Stimulated activated naive CD8-positive, alpha-beta T cell treated with anti-CD3 and anti-CD28 coated beads, Interleukin-15, amount 100 ng/mL, for 72 hours (primary cell): ENCODE measurements at regions not wholly inside any gene's neighbourhood (a gene's known extent, or its start where the extent isn't known, plus 50 kb on each side); places are given as distances from the start of the nearest gene placed in this dataset.

ENCODE experiments used
- ATAC-seq: fragments of 150-1000 bp; cut with Tn5 transposase; 2 replicates; pipeline ENCODE4 v1.10.0; 2021; ENCODE audit warnings: mild to moderate bottlenecking, moderate library complexity
- DNase-seq, 2 donors: peaks; one replicate each; pipeline ENCODE4 v3.0.0; 2021 to 2022
- H3K27ac Mint-ChIP-seq, 2 donors: one replicate each; pipeline ENCODE4 v1.8.0; 2022; ENCODE audit warnings: mild to moderate bottlenecking in 2 of 2, mixed read lengths in 2 of 2, moderate library complexity in 2 of 2
- H3K27me3 Mint-ChIP-seq: one replicate; pipeline ENCODE4 v1.8.0; 2022; ENCODE audit warnings: mixed read lengths
- H3K4me1 Mint-ChIP-seq: one replicate; pipeline ENCODE4 v1.8.0; 2022; ENCODE audit warnings: mild to moderate bottlenecking, mixed read lengths
- H3K4me3 Mint-ChIP-seq, 2 donors: one replicate each; pipeline ENCODE4 v1.8.0; 2022; ENCODE audit warnings: mild to moderate bottlenecking in 2 of 2, mixed read lengths in 2 of 2, moderate library complexity in 1 of 2
- H3K9me3 Mint-ChIP-seq, 2 donors: one replicate each; pipeline ENCODE4 v1.8.0; 2022; ENCODE audit warnings: mixed read lengths in 2 of 2

DNA sequence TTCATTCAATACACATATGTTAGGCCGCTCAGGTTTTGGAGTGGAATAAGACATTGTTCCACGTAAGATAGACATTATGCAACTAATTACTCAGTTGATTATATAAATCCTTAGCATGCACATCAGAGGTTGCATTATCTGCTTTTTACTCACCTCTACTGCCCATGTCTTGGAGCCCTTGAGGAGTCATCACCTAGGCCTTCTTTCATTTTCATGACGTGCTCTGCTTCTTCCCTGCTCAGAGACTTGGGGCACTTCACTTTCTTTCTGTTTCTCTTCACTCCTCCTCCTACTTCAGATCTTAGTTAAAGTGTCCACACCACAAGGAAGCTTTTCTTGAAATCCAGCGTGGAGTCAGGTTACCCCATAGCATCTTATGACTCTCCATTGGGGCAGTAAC is 241.1 kb downstream of the TLR4 start:
- no peaks in the 10 kb centered on the region for H3K27me3 Mint-ChIP-seq
- no peak overlapping the region for H3K27ac Mint-ChIP-seq
- no peak for ATAC-seq
- no peaks in the 10 kb centered on the region for H3K4me1 Mint-ChIP-seq
- H3K9me3 Mint-ChIP-seq, result peaks cover 0 to 5% of the 10 kb centered on the region in 2 donors
- DNase-seq, result no peak
- no peak overlapping the region for H3K4me3 Mint-ChIP-seq

DNA sequence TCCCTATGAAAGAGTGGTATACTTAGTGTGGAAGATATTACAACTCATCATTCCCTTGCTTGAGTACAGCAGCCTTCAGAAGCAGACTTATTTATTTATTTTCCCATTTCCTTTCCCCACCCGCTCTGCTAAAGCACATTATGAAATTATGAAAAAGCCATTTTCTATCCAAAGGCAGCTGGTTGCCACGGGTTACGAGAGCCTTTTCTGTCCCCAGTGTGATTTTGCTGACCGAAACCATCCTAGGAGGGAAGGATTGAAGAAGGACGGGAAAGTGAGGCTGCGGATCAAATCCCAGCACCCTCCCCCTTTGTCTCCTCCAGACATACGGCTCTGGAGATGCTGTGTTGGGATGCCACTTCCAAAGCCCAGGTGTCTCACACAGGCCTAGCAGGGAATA is 246.9 kb downstream of the TLR4 start:
- ATAC-seq, result no peak
- Mint-ChIP-seq H3K9me3 (no peaks in the 10 kb centered on the region), H3K27ac (no peak overlapping the region), H3K27me3 (no peaks in the 10 kb centered on the region), H3K4me1 (no peaks in the 10 kb centered on the region), H3K4me3 (no peak overlapping the region)
- no peak for DNase-seq

DNA sequence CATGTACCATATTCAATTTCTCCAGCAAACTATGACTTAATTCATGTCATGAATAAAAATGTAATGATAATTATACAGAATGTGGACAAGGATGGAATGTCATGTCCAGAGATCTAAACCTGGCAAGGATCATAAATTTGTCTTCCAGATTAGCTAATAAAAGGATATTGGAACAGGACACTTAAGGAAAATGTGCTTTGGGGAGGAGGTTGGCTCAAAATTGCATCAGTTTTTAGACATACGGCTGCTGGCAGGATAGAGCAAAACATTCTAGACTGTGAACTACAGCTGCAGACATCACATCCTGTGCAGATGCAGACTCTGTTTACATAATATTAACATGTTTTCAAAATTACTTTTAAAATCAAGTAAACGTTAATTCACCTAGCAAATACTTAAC is 248.4 kb downstream of the TLR4 start:
- H3K4me3 Mint-ChIP-seq, result no peak overlapping the region
- H3K9me3 Mint-ChIP-seq, result no peaks in the 10 kb centered on the region
- H3K27me3 Mint-ChIP-seq, result no peaks in the 10 kb centered on the region
- H3K4me1 Mint-ChIP-seq, result no peaks in the 10 kb centered on the region
- DNase-seq (no peak), ATAC-seq (no peak)
- no peak overlapping the region for H3K27ac Mint-ChIP-seq

DNA sequence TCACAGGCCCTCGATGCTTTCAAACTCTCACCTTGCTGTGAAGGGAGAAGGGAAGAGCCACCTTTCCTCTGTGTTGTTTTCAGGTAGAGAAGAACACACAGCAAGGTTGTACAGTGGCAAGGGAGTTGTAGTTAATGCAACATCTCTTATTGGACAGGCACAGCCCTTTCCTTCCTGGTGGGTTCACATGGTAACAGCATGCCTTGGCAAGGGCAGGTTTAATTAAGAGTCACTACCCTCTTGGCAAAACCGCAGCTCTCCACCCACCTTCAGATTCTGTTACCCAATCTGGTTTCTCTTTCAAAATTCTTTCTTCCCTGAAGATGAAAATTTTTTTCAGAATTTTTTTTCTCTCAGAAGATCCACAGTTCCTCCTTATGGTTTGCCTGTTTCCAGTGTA is 253.1 kb downstream of the TLR4 start:
- H3K9me3 Mint-ChIP-seq, result no peaks in the 10 kb centered on the region
- no peak overlapping the region for H3K27ac Mint-ChIP-seq
- no peak overlapping the region for H3K4me3 Mint-ChIP-seq
- no peaks in the 10 kb centered on the region for H3K4me1 Mint-ChIP-seq
- ATAC-seq (no peak), DNase-seq (no peak)
- H3K27me3 Mint-ChIP-seq, result no peaks in the 10 kb centered on the region

- DNase-seq (no peak), ATAC-seq (no peak)
- Mint-ChIP-seq H3K27ac (no peak overlapping the region), H3K9me3 (no peaks in the 10 kb centered on the region), H3K27me3 (no peaks in the 10 kb centered on the region), H3K4me1 (no peaks in the 10 kb centered on the region), H3K4me3 (no peak overlapping the region)
Measured at GRCh38 chr9:117958726-117959125, 254.5 kb downstream of the TLR4 start.

GRCh38 chr9:117963493-117964090 is 259.4 kb downstream of the TLR4 start:
- no peak for DNase-seq
- peaks cover 8% of the 10 kb centered on the region for H3K27me3 Mint-ChIP-seq
- H3K4me3 Mint-ChIP-seq, result no peak overlapping the region
- no peaks in the 10 kb centered on the region for H3K4me1 Mint-ChIP-seq
- H3K9me3 Mint-ChIP-seq, result peaks cover 0 to 12% of the 10 kb centered on the region in 2 donors
- no peak overlapping the region for H3K27ac Mint-ChIP-seq
- ATAC-seq, result no peak

- Mint-ChIP-seq H3K9me3 (peaks cover 0 to 14% of the 10 kb centered on the region in 2 donors), H3K4me3 (no peak overlapping the region), H3K27me3 (peaks cover 8% of the 10 kb centered on the region), H3K4me1 (no peaks in the 10 kb centered on the region), H3K27ac (no peak overlapping the region)
- DNase-seq (no peak), ATAC-seq (no peak)
Measured at GRCh38 chr9:117970276-117971050, 266.3 kb downstream of the TLR4 start.

DNA sequence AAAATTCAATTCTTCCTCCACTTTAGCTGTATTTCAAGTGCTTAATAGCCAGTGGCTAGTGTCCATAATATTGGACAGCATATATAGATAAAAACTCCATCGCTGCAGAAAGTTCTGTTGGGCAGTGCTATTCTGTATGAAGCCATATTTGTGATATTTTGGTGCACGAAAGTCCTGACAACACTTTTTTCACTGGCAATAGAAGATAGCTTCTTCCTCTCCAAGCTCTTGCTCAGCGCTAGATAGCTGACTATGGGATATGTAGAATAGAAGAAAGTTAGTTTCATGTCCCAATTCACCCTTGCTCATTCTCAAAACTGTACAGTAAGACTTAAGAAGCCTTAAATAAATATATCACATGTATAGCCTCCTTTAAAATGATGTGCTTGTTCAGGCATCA is 269.9 kb downstream of the TLR4 start:
- Mint-ChIP-seq H3K27me3 (no peaks in the 10 kb centered on the region), H3K4me3 (no peak overlapping the region), H3K27ac (no peak overlapping the region), H3K4me1 (no peaks in the 10 kb centered on the region), H3K9me3 (peaks cover 4 to 6% of the 10 kb centered on the region in 2 donors)
- ATAC-seq (no peak), DNase-seq (no peak)

GRCh38 chr9:117979914-117980313 is 275.7 kb downstream of the TLR4 start:
- no peak overlapping the region for H3K27ac Mint-ChIP-seq
- H3K27me3 Mint-ChIP-seq, result no peaks in the 10 kb centered on the region
- ATAC-seq, result no peak
- H3K4me1 Mint-ChIP-seq, result no peaks in the 10 kb centered on the region
- peaks cover 4 to 13% of the 10 kb centered on the region in 2 donors for H3K9me3 Mint-ChIP-seq
- DNase-seq, result no peak
- H3K4me3 Mint-ChIP-seq, result no peak overlapping the region

- no peak for DNase-seq
- Mint-ChIP-seq H3K27ac (no peak overlapping the region), H3K4me3 (no peak overlapping the region), H3K9me3 (peaks cover 0 to 13% of the 10 kb centered on the region in 2 donors), H3K4me1 (no peaks in the 10 kb centered on the region), H3K27me3 (no peaks in the 10 kb centered on the region)
- ATAC-seq, result no peak
Measured at GRCh38 chr9:117987945-117988344, 283.7 kb downstream of the TLR4 start.

DNA sequence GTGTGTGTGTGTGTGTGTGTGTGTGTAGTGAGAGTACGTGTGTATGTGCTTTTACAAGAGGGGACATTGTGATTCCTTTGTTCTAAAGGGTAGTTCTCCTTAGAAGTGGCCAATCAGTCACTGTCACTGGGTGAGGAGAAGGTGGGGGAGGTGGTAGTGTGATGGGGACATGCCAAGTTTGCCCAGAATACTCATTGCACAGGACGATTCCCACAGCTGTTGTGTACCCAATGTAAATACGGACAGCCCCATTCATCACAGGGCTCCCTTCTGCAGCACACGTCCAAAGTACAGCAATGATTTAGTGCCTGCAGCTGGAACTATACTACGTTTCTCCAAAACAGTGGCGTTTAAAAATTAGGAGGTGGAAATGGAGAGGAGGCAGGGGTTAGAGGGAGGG is 287.8 kb downstream of the TLR4 start:
- Mint-ChIP-seq H3K9me3 (no peaks in the 10 kb centered on the region), H3K4me1 (no peaks in the 10 kb centered on the region), H3K27ac (no peak overlapping the region), H3K27me3 (no peaks in the 10 kb centered on the region), H3K4me3 (no peak overlapping the region)
- DNase-seq (no peak), ATAC-seq (no peak)

GRCh38 chr9:118000581-118000980 is 296.4 kb downstream of the TLR4 start:
- H3K4me3 Mint-ChIP-seq, result no peak overlapping the region
- DNase-seq (no peak), ATAC-seq (no peak)
- H3K27me3 Mint-ChIP-seq, result no peaks in the 10 kb centered on the region
- no peaks in the 10 kb centered on the region for H3K4me1 Mint-ChIP-seq
- no peak overlapping the region for H3K27ac Mint-ChIP-seq
- peaks cover 0 to 9% of the 10 kb centered on the region in 2 donors for H3K9me3 Mint-ChIP-seq

- Mint-ChIP-seq H3K27me3 (no peaks in the 10 kb centered on the region), H3K27ac (no peak overlapping the region), H3K4me3 (no peak overlapping the region), H3K9me3 (peaks cover 6 to 9% of the 10 kb centered on the region in 2 donors), H3K4me1 (no peaks in the 10 kb centered on the region)
- no peak for DNase-seq
- no peak for ATAC-seq
Measured at GRCh38 chr9:118003240-118003639, 299.0 kb downstream of the TLR4 start.

- Mint-ChIP-seq H3K4me3 (no peak overlapping the region), H3K4me1 (no peaks in the 10 kb centered on the region), H3K9me3 (peaks cover 6% of the 10 kb centered on the region in 2 donors), H3K27ac (no peak overlapping the region), H3K27me3 (no peaks in the 10 kb centered on the region)
- ATAC-seq (no peak), DNase-seq (no peak)
Measured at GRCh38 chr9:118008246-118008645, 304.0 kb downstream of the TLR4 start.

DNA sequence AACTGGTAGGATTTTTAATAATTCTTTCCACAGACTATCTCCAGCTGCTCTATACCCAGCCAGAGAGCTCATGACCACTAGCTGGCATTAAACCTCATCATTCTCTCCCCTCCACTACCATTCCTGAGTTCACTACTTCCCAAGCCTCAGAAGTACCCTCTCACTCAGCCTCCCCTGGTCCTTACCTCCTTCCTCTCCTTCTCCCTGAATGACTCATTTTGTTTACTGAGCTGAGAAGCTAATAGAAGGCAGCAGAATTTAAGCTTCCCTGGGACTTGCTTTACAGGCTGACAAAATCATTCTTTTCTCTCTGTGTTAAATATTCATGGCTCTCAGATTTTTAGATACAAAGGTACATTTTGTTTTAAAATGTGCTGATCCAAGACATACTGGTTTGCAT is 305.4 kb downstream of the TLR4 start:
- Mint-ChIP-seq H3K27ac (no peak overlapping the region), H3K4me3 (no peak overlapping the region), H3K4me1 (no peaks in the 10 kb centered on the region), H3K9me3 (peaks cover 5 to 6% of the 10 kb centered on the region in 2 donors), H3K27me3 (no peaks in the 10 kb centered on the region)
- DNase-seq (no peak), ATAC-seq (no peak)

- no peak for DNase-seq
- H3K27me3 Mint-ChIP-seq, result no peaks in the 10 kb centered on the region
- no peak for ATAC-seq
Measured at GRCh38 chr9:118017607-118018122, 313.5 kb downstream of the TLR4 start.

More at GRCh38 chr9:118017607-118018122, 313.5 kb downstream of the TLR4 start:
- Mint-ChIP-seq H3K9me3 (peaks cover 0 to 5% of the 10 kb centered on the region in 2 donors), H3K27ac (no peak overlapping the region), H3K4me1 (no peaks in the 10 kb centered on the region), H3K4me3 (no peak overlapping the region)
